ENCODE measurements at regions not wholly inside any gene's neighbourhood (a gene's known extent, or its start where the extent isn't known, plus 50 kb on each side); places are given as distances from the start of the nearest gene placed in this dataset.

DNA sequence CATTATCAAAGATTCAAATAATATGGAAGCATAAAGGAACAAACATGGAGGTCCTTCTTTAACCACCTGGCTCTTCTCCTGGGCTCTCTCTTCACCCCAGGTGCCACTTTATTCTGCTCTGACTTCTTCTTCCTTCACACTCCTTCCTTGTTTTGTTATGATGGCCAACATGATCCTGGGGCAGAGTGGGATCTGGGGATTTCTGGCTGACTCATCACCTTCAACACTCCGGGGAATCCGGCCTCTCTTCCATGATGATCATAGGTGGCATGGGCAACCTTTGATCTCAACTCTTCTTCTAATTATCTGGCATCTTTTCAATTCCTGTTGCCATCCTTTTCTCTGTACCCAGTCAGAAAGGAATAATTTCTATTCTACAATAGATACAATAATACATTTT, 62.1 kb upstream of the TRPC7 start:
- Histone ChIP-seq H3K27ac (no peak overlapping the region), H3K9me3 (replicated peaks in 1 of 3) (no peaks in the 10 kb centered on the region), H3K27me3 (no peaks in the 10 kb centered on the region), H3K4me3 (no peak overlapping the region), H3K4me1 (replicated peaks in 1 of 2) (no peaks in the 10 kb centered on the region), H3K36me3 (replicated peaks in 1 of 2) (no peaks in the 10 kb centered on the region)
- 70 to 89% (median 79%) methylated on average over 2 of the region's 2 CpGs for WGBS, 4 donors
- no peak for DNase-seq
- intact Hi-C loops (cut with DNase I): loop anchor here in 1 of 2 donors (5.0 kb wide), 1 partner anchor 180 kb away; no protein-coding TSS in a partner anchor
- TF ChIP-seq POLR2A (IDR thresholded peaks at IDR 0.05) (no peak), CTCF (IDR thresholded peaks at IDR 0.05) (no peak)

GRCh38 chr5:136425921-136426320, 60.6 kb upstream of the TRPC7 start:
- Histone ChIP-seq H3K4me1 (replicated peaks in 1 of 2) (no peaks in the 10 kb centered on the region), H3K27ac (no peak overlapping the region), H3K9me3 (replicated peaks in 1 of 3) (no peaks in the 10 kb centered on the region), H3K27me3 (no peaks in the 10 kb centered on the region), H3K4me3 (no peak overlapping the region), H3K36me3 (replicated peaks in 1 of 2) (no peaks in the 10 kb centered on the region)
- DNase-seq: no peak
- WGBS, 4 donors: 51 to 59% (median 54%) methylated on average over 3 of the region's 3 CpGs
- no peak for TF ChIP-seq POLR2A (IDR thresholded peaks at IDR 0.05)
- intact Hi-C loops (cut with DNase I): loop anchor here in 1 of 2 donors (5.0 kb wide), 1 partner anchor 179 kb away; no protein-coding TSS in a partner anchor

- H3K27me3 ChIP-seq: no peaks in the 10 kb centered on the region
- H3K36me3 ChIP-seq (replicated peaks in 1 of 2): no peaks in the 10 kb centered on the region
- intact Hi-C loops (cut with DNase I): loop anchor here in 1 of 2 donors (5.0 kb wide), 1 partner anchor 178 kb away; no protein-coding TSS in a partner anchor
- no peaks in the 10 kb centered on the region for H3K9me3 ChIP-seq (replicated peaks in 1 of 3)
- H3K4me1 ChIP-seq (replicated peaks in 1 of 2): no peaks in the 10 kb centered on the region
- 25 to 36% (median 30%) methylated on average over 11 of the region's 11 CpGs for WGBS, 4 donors
- DNase-seq: peak; percentile 77 to 91 (median 85)
- H3K4me3 ChIP-seq: no peak overlapping the region
- no peak overlapping the region for H3K27ac ChIP-seq
- TF ChIP-seq POLR2A (IDR thresholded peaks at IDR 0.05): no peak
- TF ChIP-seq CTCF (IDR thresholded peaks at IDR 0.05): peak; percentile 48 to 75 (median 68)
Measured at GRCh38 chr5:136424835-136425584, 59.7 kb upstream of the TRPC7 start.

- WGBS, 4 donors: 73 to 88% (median 76%) methylated on average over 2 of the region's 2 CpGs
- no peaks in the 10 kb centered on the region for H3K4me1 ChIP-seq (replicated peaks in 1 of 2)
- H3K36me3 ChIP-seq (replicated peaks in 1 of 2): no peaks in the 10 kb centered on the region
- H3K4me3 ChIP-seq: no peak overlapping the region
- H3K27ac ChIP-seq: no peak overlapping the region
- intact Hi-C loops (cut with DNase I): no loop called here
- TF ChIP-seq CTCF (IDR thresholded peaks at IDR 0.05): no peak
- no peak for TF ChIP-seq POLR2A (IDR thresholded peaks at IDR 0.05)
- DNase-seq: no peak
- no peaks in the 10 kb centered on the region for H3K27me3 ChIP-seq
- no peaks in the 10 kb centered on the region for H3K9me3 ChIP-seq (replicated peaks in 1 of 3)
Measured at GRCh38 chr5:136423944-136424606, 58.7 kb upstream of the TRPC7 start.
